Chondrocyte (in vitro differentiated cells): ENCODE measurements at regions not wholly inside any gene's neighbourhood (a gene's known extent, or its start where the extent isn't known, plus 50 kb on each side); places are given as distances from the start of the nearest gene placed in this dataset.

ENCODE experiments used
- DNase-seq: peaks from one replicate; pipeline ENCODE4 v3.0.0; 2021; ENCODE audit warnings: mixed read lengths, low spot score
- H3K27ac Mint-ChIP-seq: one replicate; pipeline ENCODE4 v1.8.0; 2021; ENCODE audit warnings: mild to moderate bottlenecking, moderate library complexity, mixed read lengths; ENCODE audit not compliant: unreplicated experiment
- H3K27me3 Mint-ChIP-seq: 2 replicates; pipeline ENCODE4 v1.8.0; 2021; ENCODE audit warnings: low read depth, mixed read lengths
- H3K36me3 Mint-ChIP-seq: 2 replicates; pipeline ENCODE4 v1.8.0; 2021; ENCODE audit warnings: low read depth, mixed read lengths
- H3K4me1 Mint-ChIP-seq: 2 replicates; pipeline ENCODE4 v1.8.0; 2021; ENCODE audit warnings: low read depth, mild to moderate bottlenecking, mixed read lengths
- H3K4me3 Mint-ChIP-seq: one replicate; pipeline ENCODE4 v1.8.0; 2021; ENCODE audit warnings: mild to moderate bottlenecking, moderate library complexity, mixed read lengths; ENCODE audit not compliant: unreplicated experiment
- H3K9me3 Mint-ChIP-seq: 2 replicates; pipeline ENCODE4 v1.8.0; 2021; ENCODE audit warnings: low read depth, mixed read lengths
- TF ChIP-seq, protein P1 (sequence below): fragments of 200-600 bp; sonication (generic); IDR thresholded peaks from 2 replicates; pipeline ENCODE4 v1.5.0; 2021; ENCODE audit warnings: antibody characterized with exemption, mild to moderate bottlenecking, moderate library complexity

DNA sequence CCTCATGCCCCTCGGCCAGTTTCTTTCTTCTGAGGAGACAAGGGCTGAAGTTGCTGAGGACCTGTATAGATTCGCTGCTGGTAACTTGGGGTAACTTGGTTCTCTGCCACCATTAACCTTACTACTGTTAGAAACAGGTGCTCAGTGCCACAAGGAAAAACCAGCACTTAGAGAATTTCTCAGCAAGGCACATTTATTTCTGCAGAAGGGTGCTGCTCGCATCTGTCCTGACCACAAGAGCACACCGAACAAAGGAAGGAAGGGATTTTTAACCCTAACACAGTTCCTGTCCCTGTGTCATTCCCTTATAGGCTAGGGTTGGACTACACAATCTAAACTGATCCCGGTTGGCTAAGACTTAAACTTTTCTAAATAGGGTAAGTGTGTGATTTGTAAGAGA, 154.1 kb downstream of the SOCS6 start:
- Mint-ChIP-seq H3K36me3 (peaks cover 7% of the 10 kb centered on the region), H3K27me3 (peaks cover 2% of the 10 kb centered on the region), H3K4me1 (peaks cover 7% of the 10 kb centered on the region), H3K27ac (peak overlapping the region; percentile 1), H3K4me3 (no peak overlapping the region), H3K9me3 (peaks cover 24% of the 10 kb centered on the region)
- DNase-seq, result no peak
- TF ChIP-seq, protein P1, sequence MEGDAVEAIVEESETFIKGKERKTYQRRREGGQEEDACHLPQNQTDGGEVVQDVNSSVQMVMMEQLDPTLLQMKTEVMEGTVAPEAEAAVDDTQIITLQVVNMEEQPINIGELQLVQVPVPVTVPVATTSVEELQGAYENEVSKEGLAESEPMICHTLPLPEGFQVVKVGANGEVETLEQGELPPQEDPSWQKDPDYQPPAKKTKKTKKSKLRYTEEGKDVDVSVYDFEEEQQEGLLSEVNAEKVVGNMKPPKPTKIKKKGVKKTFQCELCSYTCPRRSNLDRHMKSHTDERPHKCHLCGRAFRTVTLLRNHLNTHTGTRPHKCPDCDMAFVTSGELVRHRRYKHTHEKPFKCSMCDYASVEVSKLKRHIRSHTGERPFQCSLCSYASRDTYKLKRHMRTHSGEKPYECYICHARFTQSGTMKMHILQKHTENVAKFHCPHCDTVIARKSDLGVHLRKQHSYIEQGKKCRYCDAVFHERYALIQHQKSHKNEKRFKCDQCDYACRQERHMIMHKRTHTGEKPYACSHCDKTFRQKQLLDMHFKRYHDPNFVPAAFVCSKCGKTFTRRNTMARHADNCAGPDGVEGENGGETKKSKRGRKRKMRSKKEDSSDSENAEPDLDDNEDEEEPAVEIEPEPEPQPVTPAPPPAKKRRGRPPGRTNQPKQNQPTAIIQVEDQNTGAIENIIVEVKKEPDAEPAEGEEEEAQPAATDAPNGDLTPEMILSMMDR, result no peak

DNA sequence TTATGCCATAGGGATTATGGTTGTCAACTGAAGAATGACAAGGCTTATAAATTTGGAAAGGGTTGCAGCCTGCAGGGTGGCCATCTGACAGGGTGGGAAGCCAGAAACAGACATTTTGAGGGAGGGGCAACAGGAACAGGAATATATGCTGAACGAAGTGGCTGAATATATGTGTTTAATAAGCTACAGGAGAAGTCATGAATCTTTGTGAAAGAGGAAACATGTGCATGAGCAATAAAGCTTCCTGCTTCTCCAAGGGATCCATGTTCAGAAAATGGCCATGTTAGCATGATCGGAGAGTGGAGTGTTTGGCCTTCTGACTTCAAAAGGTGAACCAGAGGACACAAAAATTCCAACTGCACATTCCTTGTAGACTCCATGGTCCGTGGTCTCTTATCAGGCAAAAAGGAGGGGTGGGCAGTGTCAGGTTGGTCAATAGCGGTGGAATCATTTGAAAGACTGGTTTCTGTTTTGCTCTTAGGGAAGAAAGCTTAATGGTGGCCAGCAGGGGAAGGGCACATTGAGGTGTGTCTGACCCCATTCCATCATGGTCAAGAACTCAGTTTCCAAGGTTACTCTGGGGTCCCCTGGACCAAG, 144.1 kb downstream of the SOCS6 start:
- Mint-ChIP-seq H3K27me3 (no peaks in the 10 kb centered on the region), H3K4me3 (no peak overlapping the region), H3K9me3 (no peaks in the 10 kb centered on the region), H3K4me1 (no peaks in the 10 kb centered on the region), H3K36me3 (no peaks in the 10 kb centered on the region), H3K27ac (no peak overlapping the region)
- no peak for DNase-seq
- TF ChIP-seq, protein P1, result no peak

DNA sequence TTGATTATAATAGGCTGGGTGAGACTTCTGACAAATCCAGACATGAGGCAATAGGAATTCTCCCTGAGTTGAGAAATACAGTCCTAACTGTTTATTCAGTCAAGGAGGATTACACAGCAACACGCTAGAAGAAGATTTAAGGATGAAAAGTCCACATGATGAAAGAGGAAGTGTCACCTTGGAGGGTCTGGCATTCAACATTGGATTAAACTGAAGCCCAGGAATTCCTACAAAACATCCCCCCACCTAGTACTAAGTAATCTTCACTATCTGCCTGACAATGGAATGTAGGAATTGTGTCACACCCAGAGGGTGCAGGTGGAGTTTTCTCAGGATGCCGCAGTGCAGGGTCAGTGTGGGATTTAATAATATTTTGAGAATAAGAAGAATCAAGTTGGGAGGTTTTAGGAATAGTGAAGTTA, 142.4 kb downstream of the SOCS6 start:
- TF ChIP-seq, protein P1, result no peak
- no peak for DNase-seq
- Mint-ChIP-seq H3K36me3 (no peaks in the 10 kb centered on the region), H3K27me3 (no peaks in the 10 kb centered on the region), H3K9me3 (no peaks in the 10 kb centered on the region), H3K4me3 (no peak overlapping the region), H3K4me1 (no peaks in the 10 kb centered on the region), H3K27ac (no peak overlapping the region)

DNA sequence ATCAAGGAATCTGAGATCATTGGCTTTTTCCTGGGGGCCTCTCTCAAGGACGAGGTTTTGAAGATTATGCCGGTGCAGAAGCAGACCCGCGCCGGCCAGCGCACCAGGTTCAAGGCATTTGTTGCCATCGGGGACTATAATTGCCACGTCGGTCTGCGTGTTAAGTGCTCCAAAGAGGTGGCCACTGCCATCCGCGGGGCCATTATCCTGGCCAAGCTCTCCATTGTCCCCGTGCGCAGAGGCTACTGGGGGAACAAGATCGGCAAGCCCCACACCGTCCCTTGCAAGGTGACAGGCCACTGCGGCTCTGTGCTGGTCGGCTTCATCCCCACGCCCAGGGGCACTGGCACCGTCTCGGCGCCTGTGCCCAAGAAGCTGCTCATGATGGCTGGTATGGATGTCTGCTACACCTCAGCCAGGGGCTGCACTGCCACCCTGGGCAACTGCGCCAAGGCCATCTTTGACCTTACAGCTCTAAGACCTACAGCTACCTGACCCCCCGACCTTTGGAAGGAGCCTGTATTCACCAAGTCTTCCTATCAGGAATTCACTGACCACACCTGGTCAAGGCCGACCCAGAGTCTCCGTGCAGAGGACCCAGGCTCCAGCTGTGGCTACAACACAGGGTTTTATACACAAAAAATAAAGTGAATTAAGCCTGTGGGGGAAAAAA, 141.8 kb downstream of the SOCS6 start:
- Mint-ChIP-seq H3K4me1 (no peaks in the 10 kb centered on the region), H3K36me3 (no peaks in the 10 kb centered on the region), H3K9me3 (peaks cover 3% of the 10 kb centered on the region), H3K27me3 (no peaks in the 10 kb centered on the region), H3K27ac (no peak overlapping the region), H3K4me3 (no peak overlapping the region)
- TF ChIP-seq, protein P1, result no peak
- DNase-seq, result no peak

DNA sequence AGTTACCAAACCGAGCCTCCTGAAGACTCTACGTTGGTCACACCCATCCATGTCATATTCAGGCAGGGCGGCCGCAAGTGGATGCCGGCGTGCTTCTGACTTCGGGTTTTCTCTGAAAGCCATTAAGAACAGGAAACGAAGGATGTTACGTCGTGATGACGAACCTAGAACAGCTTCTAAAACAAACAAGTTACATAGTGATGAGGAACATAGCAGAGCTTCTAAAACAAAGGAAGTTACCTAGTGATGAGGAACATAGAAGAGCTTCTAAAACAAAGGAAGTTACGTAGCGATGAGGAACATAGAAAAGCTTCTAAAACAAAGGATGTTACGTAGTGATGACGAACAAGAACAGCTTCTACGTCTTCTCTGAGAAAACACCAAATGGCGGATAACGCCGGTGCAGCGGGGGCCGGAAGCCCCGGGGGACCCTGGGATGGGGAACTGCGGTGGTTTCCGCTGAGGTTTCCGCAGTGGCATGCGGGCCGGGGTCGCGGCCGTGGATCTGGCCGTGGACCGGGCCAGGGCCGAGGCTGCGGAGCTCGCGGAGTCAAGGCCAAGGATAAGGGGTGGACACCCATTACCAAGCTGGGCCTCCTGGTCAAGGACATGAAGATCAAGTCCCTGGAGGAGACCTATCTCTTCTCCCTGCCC, 141.1 kb downstream of the SOCS6 start:
- Mint-ChIP-seq H3K9me3 (peaks cover 3% of the 10 kb centered on the region), H3K36me3 (no peaks in the 10 kb centered on the region), H3K4me1 (no peaks in the 10 kb centered on the region), H3K27ac (no peak overlapping the region), H3K27me3 (no peaks in the 10 kb centered on the region), H3K4me3 (no peak overlapping the region)
- TF ChIP-seq, protein P1, result no peak
- DNase-seq, result no peak
